ENCODE measurements at regions not wholly inside any gene's neighbourhood (a gene's known extent, or its start where the extent isn't known, plus 50 kb on each side); places are given as distances from the start of the nearest gene placed in this dataset.

DNA sequence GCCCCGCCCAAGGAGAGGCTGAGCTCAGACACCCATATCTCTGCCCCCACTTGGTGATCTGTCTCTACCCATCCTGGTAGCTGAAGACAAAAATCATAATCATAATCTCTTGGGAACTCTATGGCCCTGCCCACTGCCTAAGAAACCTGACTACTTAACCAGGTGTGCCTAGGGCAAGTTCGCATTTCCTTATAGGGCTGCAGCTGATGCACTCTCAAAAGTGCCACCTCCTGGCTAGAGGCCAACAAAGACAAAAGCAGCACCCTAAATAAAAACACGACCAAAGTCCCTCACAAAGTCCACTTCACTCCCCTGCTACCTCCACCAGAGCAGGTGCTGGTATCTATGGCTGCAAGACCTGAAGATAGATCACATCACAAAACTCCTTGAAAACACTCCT is 250.4 kb upstream of the SLITRK3 start:
- TF ChIP-seq RFX5 (IDR thresholded peaks at IDR 0.05; ENCODE audit: low read depth, low read length) (no peak), POLR2A (IDR thresholded peaks at IDR 0.05; ENCODE audit: low read depth, low read length) (no peak), RAD21 (IDR thresholded peaks at IDR 0.05; ENCODE audit: low read length) (no peak), MXI1 (IDR thresholded peaks at IDR 0.05; ENCODE audit: borderline replicate concordance, low read depth, low read length) (no peak), BHLHE40 (IDR thresholded peaks at IDR 0.05; ENCODE audit: low read depth, low read length) (no peak), FOS (IDR thresholded peaks at IDR 0.05; ENCODE audit: low read depth, low read length) (no peak), NFE2L2 (IDR thresholded peaks at IDR 0.05; ENCODE audit: low read depth, low read length) (no peak), CHD1 (IDR thresholded peaks at IDR 0.05; ENCODE audit: low read depth, low read length) (no peak), MAFK (IDR thresholded peaks at IDR 0.05; ENCODE audit: low read depth, low read length) (no peak), RCOR1 (IDR thresholded peaks at IDR 0.05; ENCODE audit: insufficient replicate concordance, low read length) (no peak)
- TF ChIP-seq, protein P1, sequence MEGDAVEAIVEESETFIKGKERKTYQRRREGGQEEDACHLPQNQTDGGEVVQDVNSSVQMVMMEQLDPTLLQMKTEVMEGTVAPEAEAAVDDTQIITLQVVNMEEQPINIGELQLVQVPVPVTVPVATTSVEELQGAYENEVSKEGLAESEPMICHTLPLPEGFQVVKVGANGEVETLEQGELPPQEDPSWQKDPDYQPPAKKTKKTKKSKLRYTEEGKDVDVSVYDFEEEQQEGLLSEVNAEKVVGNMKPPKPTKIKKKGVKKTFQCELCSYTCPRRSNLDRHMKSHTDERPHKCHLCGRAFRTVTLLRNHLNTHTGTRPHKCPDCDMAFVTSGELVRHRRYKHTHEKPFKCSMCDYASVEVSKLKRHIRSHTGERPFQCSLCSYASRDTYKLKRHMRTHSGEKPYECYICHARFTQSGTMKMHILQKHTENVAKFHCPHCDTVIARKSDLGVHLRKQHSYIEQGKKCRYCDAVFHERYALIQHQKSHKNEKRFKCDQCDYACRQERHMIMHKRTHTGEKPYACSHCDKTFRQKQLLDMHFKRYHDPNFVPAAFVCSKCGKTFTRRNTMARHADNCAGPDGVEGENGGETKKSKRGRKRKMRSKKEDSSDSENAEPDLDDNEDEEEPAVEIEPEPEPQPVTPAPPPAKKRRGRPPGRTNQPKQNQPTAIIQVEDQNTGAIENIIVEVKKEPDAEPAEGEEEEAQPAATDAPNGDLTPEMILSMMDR (conservative IDR thresholded peaks at IDR 0.05; ENCODE audit: low read depth, low read length) = no peak

All from IMR-90 (cell line).